ENCODE measurements at regions not wholly inside any gene's neighbourhood (a gene's known extent, or its start where the extent isn't known, plus 50 kb on each side); places are given as distances from the start of the nearest gene placed in this dataset.

- H3K4me3 ChIP-seq (replicated peaks in 1 of 3) = no peak overlapping the region
- H3K27me3 ChIP-seq = no peaks in the 10 kb centered on the region
- no peak for TF ChIP-seq POLR2A (IDR thresholded peaks at IDR 0.05)
- TF ChIP-seq, protein P1, sequence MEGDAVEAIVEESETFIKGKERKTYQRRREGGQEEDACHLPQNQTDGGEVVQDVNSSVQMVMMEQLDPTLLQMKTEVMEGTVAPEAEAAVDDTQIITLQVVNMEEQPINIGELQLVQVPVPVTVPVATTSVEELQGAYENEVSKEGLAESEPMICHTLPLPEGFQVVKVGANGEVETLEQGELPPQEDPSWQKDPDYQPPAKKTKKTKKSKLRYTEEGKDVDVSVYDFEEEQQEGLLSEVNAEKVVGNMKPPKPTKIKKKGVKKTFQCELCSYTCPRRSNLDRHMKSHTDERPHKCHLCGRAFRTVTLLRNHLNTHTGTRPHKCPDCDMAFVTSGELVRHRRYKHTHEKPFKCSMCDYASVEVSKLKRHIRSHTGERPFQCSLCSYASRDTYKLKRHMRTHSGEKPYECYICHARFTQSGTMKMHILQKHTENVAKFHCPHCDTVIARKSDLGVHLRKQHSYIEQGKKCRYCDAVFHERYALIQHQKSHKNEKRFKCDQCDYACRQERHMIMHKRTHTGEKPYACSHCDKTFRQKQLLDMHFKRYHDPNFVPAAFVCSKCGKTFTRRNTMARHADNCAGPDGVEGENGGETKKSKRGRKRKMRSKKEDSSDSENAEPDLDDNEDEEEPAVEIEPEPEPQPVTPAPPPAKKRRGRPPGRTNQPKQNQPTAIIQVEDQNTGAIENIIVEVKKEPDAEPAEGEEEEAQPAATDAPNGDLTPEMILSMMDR (IDR thresholded peaks at IDR 0.05) = no peak
- H3K9me3 ChIP-seq = no peaks in the 10 kb centered on the region
- DNase-seq = no peak
- no peak overlapping the region for H3K27ac ChIP-seq
- whole genome bisulfite sequencing, 2 donors = 93 to 94% methylated on average over 1 of the region's 1 CpG
- peaks cover 8 to 12% of the 10 kb centered on the region in 2 donors for H3K4me1 ChIP-seq
- intact Hi-C loops (cut with DNase I) = no loop called here
- no peaks in the 10 kb centered on the region for H3K36me3 ChIP-seq
Measured at GRCh38 chr12:98403385-98403784, 112.0 kb upstream of the TMPO start.

DNA sequence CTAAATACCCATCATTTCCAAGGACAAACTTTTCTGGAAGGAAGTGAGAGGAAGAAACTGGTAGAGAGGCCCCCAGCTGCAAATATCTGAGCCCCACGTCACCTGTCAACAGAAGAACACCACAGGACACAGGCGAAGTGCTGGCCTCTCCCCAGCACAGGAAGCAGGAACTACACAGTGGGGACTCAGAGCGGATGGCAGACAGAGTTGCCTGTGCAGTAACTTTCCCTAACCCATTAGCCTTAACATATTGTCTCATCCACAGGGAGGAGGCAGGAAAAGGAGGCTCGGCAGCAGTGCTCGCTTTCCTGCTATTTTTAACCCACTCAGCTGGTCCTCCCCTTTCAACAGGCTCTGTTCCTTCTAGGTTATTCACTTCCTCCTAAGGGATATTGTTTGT is 111.5 kb upstream of the TMPO start:
- intact Hi-C loops (cut with DNase I) = no loop called here
- 72 to 78% methylated on average over 5 of the region's 5 CpGs for WGBS, 2 donors
- no peak for DNase-seq
- TF ChIP-seq, protein P1 (IDR thresholded peaks at IDR 0.05) = no peak
- TF ChIP-seq POLR2A (IDR thresholded peaks at IDR 0.05) = no peak
- no peaks in the 10 kb centered on the region for H3K36me3 ChIP-seq
- H3K4me1 ChIP-seq = peaks cover 8 to 12% of the 10 kb centered on the region in 2 donors
- no peaks in the 10 kb centered on the region for H3K27me3 ChIP-seq
- H3K9me3 ChIP-seq = no peaks in the 10 kb centered on the region
- H3K27ac ChIP-seq = no peak overlapping the region
- H3K4me3 ChIP-seq (replicated peaks in 1 of 3) = no peak overlapping the region

- Histone ChIP-seq H3K4me1 (peaks cover 8 to 9% of the 10 kb centered on the region in 2 donors), H3K27ac (no peak overlapping the region), H3K4me3 (replicated peaks in 1 of 3) (no peak overlapping the region), H3K36me3 (no peaks in the 10 kb centered on the region), H3K9me3 (no peaks in the 10 kb centered on the region), H3K27me3 (no peaks in the 10 kb centered on the region)
- 89 to 93% methylated on average over 7 of the region's 7 CpGs for WGBS, 2 donors
- DNase-seq = no peak
- TF ChIP-seq POLR2A (IDR thresholded peaks at IDR 0.05) = no peak
- TF ChIP-seq, protein P1 (IDR thresholded peaks at IDR 0.05) = no peak
- intact Hi-C loops (cut with DNase I) = no loop called here
Measured at GRCh38 chr12:98405805-98406366, 109.5 kb upstream of the TMPO start.

DNA sequence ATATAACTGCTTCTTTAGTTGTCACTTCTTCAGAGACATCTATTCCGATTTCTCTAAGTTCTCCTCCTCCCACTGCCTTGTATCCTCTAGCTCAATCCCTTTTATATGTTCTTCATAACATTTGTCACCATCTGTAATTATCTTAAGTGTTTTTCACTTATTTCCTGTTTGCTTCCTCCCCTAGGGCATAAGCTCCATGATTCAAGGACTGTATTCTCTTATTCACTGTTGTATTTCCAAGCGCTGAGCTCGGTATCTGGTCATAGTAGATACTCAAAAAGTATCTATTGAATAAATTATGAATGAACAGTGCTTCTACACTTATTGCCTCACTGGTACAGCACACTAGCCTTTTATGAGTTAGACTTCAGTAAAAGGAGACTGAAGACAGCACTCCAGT is 109.0 kb upstream of the TMPO start:
- intact Hi-C loops (cut with DNase I) = no loop called here
- no peaks in the 10 kb centered on the region for H3K27me3 ChIP-seq
- no peak overlapping the region for H3K27ac ChIP-seq
- H3K9me3 ChIP-seq = no peaks in the 10 kb centered on the region
- 91 to 96% methylated on average over 3 of the region's 3 CpGs for WGBS, 2 donors
- H3K4me3 ChIP-seq (replicated peaks in 1 of 3) = no peak overlapping the region
- H3K36me3 ChIP-seq = no peaks in the 10 kb centered on the region
- TF ChIP-seq POLR2A (IDR thresholded peaks at IDR 0.05) = no peak
- TF ChIP-seq, protein P1 (IDR thresholded peaks at IDR 0.05) = no peak
- H3K4me1 ChIP-seq = peaks cover 4 to 5% of the 10 kb centered on the region in 2 donors
- DNase-seq = no peak

DNA sequence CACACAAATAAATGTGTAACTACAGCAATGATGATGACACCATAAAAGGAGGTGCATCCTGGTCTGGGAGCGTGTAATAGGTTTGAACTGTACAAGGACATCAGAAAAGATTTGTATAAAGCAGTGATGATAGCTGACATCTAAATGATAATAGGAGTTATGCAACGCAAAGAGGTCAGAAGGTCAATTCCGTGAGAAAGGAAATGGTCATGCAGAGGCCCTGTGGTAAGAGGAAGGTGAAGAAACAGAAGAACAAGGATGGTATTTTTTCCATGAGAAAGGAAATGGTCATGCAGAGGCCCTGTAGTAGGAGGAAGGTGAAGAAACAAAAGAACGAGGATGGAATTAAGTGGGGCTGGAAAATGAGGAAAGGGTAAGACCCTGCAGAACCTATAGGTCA is 106.7 kb upstream of the TMPO start:
- H3K27ac ChIP-seq = no peak overlapping the region
- no peaks in the 10 kb centered on the region for H3K36me3 ChIP-seq
- H3K27me3 ChIP-seq = no peaks in the 10 kb centered on the region
- no peak for TF ChIP-seq POLR2A (IDR thresholded peaks at IDR 0.05)
- TF ChIP-seq, protein P1 (IDR thresholded peaks at IDR 0.05) = no peak
- no peak overlapping the region for H3K4me3 ChIP-seq (replicated peaks in 1 of 3)
- 79 to 81% methylated on average over 4 of the region's 4 CpGs for WGBS, 2 donors
- no peaks in the 10 kb centered on the region for H3K9me3 ChIP-seq
- intact Hi-C loops (cut with DNase I) = no loop called here
- no peaks in the 10 kb centered on the region for H3K4me1 ChIP-seq
- no peak for DNase-seq

Measured in thyroid gland (tissue), 4 donors.